Cardiac muscle cell (in vitro differentiated cells and primary cell): ENCODE measurements at regions not wholly inside any gene's neighbourhood (a gene's known extent, or its start where the extent isn't known, plus 50 kb on each side); places are given as distances from the start of the nearest gene placed in this dataset.

Experiments used
- DNase-seq, 2 donors: peaks; one replicate each; pipeline versions ENCODE4 v3.0.0 to v3.0.0-alpha.2; 2010 to 2017; ENCODE audit warnings: low read depth in 1 of 2, low spot score in 1 of 2
- H3K27ac ChIP-seq: fragments of 200-600 bp; sonication (generic); 2 replicates; pipeline ENCODE4 v1.5.1; 2016
- H3K27me3 ChIP-seq: fragments of 200-600 bp; sonication (generic); 2 replicates; pipeline ENCODE4 v1.6.0; 2016; ENCODE audit warnings: control low read depth
- H3K36me3 ChIP-seq: fragments of 200-600 bp; sonication (generic); 2 replicates; pipeline ENCODE4 v1.5.1; 2016; ENCODE audit warnings: control low read depth
- H3K4me1 ChIP-seq: fragments of 200-600 bp; sonication (generic); 2 replicates; pipeline ENCODE4 v1.8.1; 2017; ENCODE audit warnings: low read depth, mild to moderate bottlenecking, mixed run types
- H3K4me3 ChIP-seq: fragments of 200-600 bp; sonication (generic); 2 replicates; pipeline ENCODE4 v1.5.1; 2016; ENCODE audit warnings: mild to moderate bottlenecking
- H3K9me3 ChIP-seq: fragments of 200-600 bp; sonication (generic); 2 replicates; pipeline ENCODE4 v1.5.1; 2017; ENCODE audit warnings: low read depth, mild to moderate bottlenecking, control low read depth
- CTCF ChIP-seq: IDR thresholded peaks from 2 replicates; pipeline ENCODE4 v1.5.1; 2012; ENCODE audit warnings: low read depth, mild to moderate bottlenecking, low read length

GRCh38 chr1:79478728-79479373 lies 472.3 kb upstream of the ADGRL4 start:
- no peak overlapping the region for H3K27ac ChIP-seq
- H3K27me3 ChIP-seq = no peaks in the 10 kb centered on the region
- H3K4me1 ChIP-seq = no peaks in the 10 kb centered on the region
- TF ChIP-seq CTCF = no peak
- DNase-seq = no peak
- H3K36me3 ChIP-seq = no peaks in the 10 kb centered on the region
- no peaks in the 10 kb centered on the region for H3K9me3 ChIP-seq
- H3K4me3 ChIP-seq = no peak overlapping the region

GRCh38 chr1:79478160-79478559 lies 471.6 kb upstream of the ADGRL4 start:
- no peaks in the 10 kb centered on the region for H3K36me3 ChIP-seq
- no peak for TF ChIP-seq CTCF
- H3K4me3 ChIP-seq = no peak overlapping the region
- no peaks in the 10 kb centered on the region for H3K27me3 ChIP-seq
- no peaks in the 10 kb centered on the region for H3K4me1 ChIP-seq
- H3K9me3 ChIP-seq = no peaks in the 10 kb centered on the region
- H3K27ac ChIP-seq = no peak overlapping the region
- DNase-seq = no peak

- no peak for TF ChIP-seq CTCF
- DNase-seq = no peak
- Histone ChIP-seq H3K4me1 (no peaks in the 10 kb centered on the region), H3K27me3 (no peaks in the 10 kb centered on the region), H3K4me3 (no peak overlapping the region), H3K9me3 (peaks cover 2% of the 10 kb centered on the region), H3K27ac (no peak overlapping the region), H3K36me3 (no peaks in the 10 kb centered on the region)
Observed at GRCh38 chr1:79472067-79472656, 465.6 kb upstream of the ADGRL4 start.

DNA sequence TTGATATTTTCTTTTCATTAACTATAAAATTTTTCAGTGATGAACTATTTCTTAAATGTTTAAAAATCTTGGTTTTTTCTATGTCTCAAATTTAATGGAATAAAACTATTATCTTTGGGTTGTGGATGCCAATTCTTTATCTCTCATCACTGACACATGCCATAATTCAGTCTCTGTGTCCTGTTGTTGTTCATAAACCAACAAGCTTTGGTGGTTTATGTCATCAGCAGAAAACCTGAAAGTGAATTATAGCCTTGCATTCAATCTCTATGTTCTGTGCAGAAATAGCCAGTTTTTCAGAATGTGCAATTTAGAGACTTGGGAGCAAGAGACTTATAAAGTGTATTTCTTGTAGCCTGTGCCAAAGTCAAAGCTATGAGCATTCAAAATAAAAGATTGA lies 462.6 kb upstream of the ADGRL4 start:
- TF ChIP-seq CTCF = no peak

GRCh38 chr1:79460773-79461436 lies 454.4 kb upstream of the ADGRL4 start:
- Histone ChIP-seq H3K27ac (no peak overlapping the region), H3K4me1 (no peaks in the 10 kb centered on the region), H3K4me3 (no peak overlapping the region), H3K36me3 (no peaks in the 10 kb centered on the region), H3K27me3 (no peaks in the 10 kb centered on the region), H3K9me3 (no peaks in the 10 kb centered on the region)
- no peak for TF ChIP-seq CTCF
- DNase-seq = no peak

More for the DNA sequence above, 462.6 kb upstream of the ADGRL4 start:
- Histone ChIP-seq H3K4me1 (no peaks in the 10 kb centered on the region), H3K36me3 (no peaks in the 10 kb centered on the region), H3K27me3 (no peaks in the 10 kb centered on the region), H3K9me3 (peaks cover 2% of the 10 kb centered on the region), H3K4me3 (no peak overlapping the region), H3K27ac (no peak overlapping the region)
- DNase-seq = no peak
